IPS-NIHi11 (cell line): ENCODE measurements at regions not wholly inside any gene's neighbourhood (a gene's known extent, or its start where the extent isn't known, plus 50 kb on each side); places are given as distances from the start of the nearest gene placed in this dataset.
"Not testable (repeated sequence)": the region's sequence is repeated elsewhere in the genome, so short reads cannot be mapped to it uniquely, and the experiment has no call there.

Experiments
- DNase-seq: peaks from one replicate; pipeline ENCODE4 v3.0.0; 2012; ENCODE audit warnings: mixed read lengths, low spot score

DNA sequence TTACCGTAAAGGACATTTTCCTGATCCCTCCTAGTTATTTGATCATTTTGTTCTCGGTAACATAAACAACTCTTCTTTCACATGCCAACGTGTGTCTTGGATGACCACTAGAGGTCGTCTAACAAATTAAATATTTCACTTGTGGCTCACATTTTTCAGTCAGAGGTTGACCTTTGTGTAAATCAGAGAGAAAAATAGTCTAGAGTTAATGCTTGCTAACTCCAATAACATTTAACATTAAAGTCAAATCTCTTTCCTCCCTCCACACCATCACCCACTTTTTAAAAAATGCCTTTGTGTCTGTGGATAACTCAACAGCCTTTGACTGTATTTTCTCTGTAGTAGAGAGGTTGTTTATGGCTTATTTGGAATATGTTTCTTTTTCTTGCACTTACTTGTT, 220.5 kb upstream of the B3GALT2 start:
- DNase-seq = peak; percentile 46

DNA sequence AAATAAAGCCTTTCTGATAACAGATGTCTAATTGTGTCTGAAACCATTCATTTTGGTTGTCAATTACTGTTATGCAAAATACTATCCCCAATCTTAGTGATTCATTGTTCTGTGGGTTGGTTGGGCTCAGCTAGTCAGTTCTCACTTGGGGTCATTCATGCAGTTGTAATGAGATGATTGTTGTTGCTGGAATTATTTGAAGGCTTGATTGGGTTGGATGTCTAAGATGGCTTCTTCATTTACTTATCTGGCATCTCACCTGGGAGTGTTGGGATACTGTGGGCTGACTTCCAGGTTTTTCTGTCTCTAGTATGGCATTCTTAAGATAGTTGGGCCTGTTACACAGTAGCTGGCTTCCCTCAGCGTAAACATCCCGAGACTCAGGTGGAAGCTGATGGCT, 217.8 kb upstream of the B3GALT2 start:
- no peak for DNase-seq

DNA sequence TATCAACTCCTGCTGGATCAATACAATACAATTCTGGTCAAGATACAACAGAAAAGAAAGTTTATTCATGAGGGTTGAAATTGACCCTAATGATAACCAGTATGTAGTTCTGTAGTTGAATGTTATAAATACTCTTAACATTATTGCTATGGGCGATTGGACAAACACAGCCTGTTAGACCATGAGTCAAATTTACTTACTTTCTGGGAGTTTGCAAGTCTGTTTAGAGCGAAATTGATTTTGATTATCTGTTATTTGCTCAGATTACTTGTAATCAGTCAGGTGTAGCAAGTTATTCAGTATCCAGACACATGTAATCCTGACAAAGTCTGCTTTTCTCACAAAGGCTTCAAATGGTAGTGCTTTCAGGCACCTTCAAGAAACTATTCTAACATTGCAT, 216.6 kb upstream of the B3GALT2 start:
- no peak for DNase-seq

DNA sequence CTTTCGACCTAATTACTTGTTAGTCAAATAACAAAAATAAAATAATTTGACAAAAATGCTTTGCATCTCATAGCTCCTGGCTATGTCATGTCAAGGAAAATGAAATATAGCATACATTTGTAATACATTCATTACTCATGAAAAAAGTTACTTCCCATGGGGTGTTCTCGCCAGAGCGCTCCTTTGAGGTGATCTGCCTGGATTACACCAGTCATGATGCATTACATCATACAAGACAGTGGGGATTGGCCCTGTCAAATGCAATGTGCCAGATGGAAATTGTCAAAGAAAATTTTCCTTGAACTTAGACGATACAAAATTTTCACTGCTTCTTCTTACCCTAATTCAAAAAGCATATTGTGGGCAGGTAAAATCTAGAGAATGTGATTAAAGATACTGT, 215.6 kb upstream of the B3GALT2 start:
- DNase-seq = no peak

DNA sequence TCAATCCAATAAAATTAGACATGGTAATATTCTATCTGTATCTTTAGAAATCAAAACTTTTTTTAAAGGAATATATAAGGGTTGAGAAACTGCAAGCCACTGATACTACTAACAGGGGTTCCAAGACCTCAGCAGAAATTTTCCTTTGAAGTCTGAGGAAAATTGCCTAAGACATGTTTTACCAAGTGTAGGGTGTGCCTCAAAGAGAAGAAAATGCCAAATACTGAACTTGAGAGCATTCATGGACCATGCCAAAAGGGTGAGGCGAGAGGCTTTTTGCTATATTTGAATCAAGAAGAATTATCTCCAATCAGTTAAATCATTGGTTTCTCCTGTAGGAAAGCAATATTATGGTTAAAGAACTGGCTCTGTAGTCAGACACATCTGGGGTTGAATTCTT, 207.9 kb upstream of the B3GALT2 start:
- no peak for DNase-seq

DNA sequence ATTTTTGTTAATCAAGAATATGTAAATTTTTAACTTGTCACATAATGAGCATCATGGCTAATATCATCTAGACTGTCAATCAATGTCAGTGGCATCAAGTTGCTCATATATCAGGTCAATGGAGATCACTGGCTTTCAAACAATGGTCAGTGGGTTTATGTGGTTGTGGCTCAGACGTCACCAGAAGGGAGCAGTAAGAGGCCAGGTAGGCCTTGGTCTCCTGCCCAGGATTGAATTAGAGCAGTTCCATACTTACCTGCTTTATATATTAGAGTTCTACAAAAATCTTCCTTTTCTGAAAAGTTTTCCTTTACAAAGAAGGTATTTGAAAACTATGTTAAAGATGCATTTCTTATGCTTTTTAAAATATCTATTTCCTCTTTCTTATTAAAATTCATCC, 206.3 kb upstream of the B3GALT2 start:
- peak; percentile 19 for DNase-seq

DNA sequence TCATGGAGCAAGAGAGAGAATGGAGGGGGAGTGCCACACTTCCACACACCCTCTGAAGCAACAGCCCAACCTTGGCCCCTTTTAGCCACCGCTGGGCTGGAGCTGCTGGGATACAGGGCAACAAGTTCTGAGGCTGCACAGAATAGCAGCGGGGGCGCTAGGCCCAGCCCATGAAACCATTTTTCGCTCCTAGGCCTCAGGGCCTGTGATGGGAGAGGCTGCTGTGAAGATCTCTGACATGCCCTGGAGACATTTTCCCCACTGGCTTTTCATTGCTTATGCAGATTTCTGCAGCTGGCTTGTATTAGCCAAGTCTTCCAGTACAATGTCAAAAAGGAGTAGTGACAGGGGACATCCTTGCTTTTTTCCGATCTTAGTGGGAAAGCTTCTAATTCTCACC, 202.3 kb upstream of the B3GALT2 start:
- no peak for DNase-seq

DNA sequence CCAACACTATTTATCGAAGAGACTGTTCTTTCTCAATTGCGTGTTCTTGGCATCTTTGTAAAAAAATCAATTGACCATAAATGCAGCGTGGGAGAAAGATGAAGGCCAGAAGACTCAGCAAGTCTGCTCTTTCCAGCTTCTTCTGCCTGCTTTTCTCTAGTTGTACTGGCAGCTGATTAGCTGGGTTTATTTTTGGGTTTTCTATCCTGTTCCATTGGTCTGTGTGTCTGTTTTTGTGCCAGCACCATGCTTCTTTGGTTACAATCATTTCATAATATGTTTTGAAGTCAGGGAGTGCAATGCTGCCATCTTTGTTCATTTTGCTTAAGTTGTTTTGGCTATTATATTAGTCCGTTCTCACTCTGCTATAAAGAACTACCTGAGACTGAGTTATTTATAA, 201.8 kb upstream of the B3GALT2 start:
- no peak for DNase-seq

DNA sequence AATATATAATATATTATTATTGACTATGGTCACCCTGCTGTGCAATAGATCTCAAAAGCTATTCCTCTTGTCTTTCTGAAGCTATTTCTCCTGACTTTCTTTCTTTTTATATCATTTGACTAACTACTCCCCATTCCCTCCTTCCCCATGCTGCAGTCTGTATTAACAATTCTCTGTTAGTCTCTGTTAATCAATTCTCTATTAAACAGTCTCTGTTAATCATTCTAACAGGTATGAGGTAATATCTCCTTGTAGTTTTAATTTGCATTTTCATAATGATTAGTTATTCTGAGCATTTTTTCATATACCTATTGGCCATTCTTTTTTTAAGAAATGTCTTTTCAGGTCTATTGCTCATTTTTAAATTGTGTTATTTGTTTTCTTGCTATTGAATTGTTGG, 201.0 kb upstream of the B3GALT2 start:
- no peak for DNase-seq

DNA sequence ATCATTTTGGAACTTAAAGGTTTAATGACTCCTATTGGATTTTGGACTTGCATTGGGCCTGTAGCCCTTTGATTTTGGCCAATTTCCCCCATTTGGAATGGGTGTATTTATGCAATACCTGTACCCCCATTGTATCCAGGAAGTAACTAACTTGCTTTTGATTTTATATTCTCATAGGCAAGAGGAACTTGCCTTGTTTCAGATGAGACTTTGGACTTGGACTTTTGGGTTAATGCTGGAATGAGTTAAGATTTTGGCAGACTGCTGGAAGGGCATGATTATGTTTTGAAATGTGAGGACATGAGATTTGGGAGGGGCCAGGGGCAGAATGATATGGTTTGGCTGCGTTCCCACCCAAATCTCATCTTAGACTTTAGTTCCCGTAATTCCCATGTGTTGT, 192.0 kb upstream of the B3GALT2 start:
- DNase-seq = not testable (repeated sequence)

DNA sequence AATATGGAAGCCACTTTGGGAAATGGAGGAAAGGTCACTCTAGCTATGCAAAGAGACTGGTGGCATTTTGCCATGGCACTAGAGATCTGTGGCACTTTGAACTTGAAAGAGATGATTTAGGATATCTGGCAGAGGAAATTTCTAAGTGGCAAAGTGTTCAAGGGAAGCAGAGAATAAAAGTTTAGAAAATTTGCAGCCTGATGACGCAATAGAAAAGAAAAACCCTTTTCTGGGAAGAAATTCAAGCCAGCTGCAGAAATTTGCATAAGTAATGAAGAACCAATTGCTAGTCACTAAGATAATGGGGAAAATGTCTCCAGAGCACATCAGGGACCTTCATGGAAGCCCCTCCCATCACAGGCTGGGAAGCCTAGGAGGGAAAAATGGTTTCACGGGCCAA, 191.1 kb upstream of the B3GALT2 start:
- DNase-seq = no peak

DNA sequence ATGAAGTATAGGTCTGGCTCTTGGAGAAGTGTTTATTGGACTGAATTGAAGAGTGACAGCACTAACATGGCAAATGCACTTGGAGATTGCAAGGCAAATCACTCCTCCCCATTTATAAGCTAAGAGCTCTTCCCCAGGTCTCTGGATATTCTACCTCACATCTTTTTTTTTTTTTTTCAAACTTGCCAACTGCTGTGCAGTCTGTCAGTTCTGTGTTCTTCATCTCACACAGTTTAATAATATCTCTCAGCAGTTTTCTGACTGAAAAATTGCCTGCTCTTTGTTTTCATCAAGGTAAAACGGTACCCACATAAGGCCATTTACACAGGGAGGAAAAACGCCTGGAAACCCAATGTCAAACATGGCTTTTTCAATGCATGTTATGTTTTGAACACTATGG, 186.1 kb upstream of the B3GALT2 start:
- no peak for DNase-seq

DNA sequence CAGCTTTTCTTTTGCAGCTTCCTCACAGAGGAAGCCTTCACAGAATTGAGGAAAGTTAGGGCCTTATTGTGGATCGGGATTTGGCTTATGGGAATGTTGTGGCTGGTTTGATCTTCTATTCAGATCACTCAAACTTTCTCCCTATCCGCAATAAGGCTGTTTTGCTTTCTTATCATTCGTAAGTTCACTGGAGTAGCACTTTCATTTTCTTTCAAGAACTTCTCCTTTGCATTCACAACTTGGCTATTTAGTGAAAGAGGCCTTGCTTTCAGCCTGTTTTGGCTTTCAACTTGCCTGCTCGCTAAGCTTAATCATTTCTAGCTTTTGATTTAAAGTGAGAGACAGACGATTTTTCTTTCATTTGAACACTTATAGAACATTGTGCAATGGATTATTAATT, 181.9 kb upstream of the B3GALT2 start:
- DNase-seq = no peak

DNA sequence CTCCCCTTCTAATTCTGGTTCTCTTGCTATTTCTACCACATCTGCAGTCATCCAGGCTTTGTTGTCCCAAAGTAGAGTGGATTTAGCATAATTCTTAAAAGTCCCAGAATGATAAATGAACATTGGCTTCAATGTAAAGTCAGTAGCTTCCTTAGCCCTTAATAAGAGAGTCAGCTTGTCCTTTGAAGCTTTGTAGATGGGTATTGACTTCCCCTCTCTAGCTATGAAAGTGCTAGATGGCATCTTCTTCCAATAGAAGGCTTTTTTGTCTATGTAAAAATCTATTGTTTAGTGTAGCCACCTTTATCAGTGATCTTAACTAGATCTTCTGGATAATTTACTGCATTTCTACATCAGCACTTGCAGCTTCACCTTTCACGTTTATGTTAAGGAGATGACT, 181.4 kb upstream of the B3GALT2 start:
- no peak for DNase-seq

DNA sequence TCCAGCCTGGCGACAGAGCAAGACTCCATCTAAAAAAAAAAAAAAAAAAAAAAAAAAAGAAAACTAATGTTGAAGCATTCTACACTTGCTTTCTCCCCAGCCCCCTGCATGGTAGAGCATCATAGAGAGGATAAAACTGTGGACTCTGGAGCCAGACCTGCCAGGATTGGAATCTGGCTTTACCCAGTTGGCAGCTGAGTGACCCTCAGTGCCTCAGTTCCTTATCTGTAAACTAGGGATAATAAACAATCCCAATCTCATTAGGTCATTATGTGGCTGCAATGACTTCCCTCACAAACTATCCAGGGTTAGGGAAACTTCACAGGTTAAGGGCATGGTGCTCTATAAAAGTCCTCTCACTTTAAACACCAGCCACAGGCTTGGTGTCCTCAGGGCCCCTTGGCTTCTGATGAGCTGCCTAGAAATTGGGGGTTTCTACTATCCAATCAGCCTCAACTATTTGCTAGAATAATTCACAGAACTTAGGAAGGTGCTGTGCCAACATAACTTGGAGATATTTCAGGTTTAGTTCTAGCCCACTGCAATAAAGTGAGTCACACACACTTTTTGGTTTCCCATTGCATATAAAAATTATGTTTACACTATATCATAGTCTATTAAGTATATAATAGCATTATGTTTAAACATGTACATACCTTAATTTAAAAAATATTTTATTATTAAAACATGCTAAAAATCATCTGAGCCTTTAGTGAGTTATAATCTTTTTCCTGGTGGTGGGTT, 180.5 kb upstream of the B3GALT2 start:
- no peak for DNase-seq

DNA sequence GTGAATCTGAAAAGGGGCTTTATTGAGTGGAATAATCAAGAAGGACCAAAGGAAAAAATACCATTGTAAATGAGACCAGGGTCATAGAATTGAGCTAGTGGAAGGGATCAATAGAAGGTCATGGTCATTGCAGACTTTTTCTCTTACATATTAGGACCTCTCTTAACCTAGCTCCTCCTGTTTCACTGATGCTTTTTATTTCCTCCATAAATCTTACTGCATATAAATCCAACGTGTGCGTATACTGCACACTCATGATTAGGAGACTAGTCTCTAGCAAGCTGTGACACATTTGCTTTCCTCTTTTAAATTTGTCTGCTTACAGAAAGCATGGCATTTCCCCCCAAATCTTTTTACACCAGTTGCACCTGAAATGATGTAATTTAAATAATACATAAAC, 179.6 kb upstream of the B3GALT2 start:
- DNase-seq = no peak

DNA sequence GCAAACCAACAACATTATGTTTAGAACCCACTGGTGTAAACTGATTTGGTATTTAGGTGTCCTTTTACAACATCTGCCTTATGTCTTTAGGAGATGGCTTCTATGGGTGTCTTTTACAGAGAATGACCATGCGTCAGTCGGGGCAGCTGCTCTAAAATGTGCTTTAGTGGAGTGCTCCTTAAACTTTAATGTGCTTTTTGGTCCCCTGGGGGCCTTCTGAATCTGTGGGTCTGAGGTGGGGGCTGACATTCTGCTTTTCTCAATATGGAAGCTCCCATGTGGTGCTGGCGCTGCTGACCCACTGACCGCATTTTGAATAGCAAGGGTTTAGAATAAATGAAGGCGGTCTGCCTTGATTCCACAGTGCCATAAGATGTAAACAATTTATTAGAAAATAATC, 173.2 kb upstream of the B3GALT2 start:
- no peak for DNase-seq

DNA sequence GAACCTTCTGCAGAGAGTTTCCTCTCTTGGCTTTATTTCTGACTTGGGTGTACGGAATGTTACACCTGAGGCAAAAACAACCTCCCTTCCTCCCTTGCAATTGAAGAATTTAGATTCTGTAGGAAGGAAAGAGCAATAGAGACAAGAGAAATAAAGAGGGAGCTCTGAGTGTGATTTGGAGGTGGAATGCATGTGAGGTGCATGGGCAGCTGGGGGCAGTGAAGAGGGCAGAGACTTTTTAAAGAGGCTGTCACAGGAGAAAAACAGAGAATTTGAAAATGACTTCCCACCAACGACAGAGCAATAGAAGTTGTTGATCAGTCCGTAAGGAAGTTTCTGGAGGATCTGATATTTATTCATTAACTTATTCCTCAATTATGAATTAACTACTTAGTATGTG, 172.0 kb upstream of the B3GALT2 start:
- DNase-seq = no peak

DNA sequence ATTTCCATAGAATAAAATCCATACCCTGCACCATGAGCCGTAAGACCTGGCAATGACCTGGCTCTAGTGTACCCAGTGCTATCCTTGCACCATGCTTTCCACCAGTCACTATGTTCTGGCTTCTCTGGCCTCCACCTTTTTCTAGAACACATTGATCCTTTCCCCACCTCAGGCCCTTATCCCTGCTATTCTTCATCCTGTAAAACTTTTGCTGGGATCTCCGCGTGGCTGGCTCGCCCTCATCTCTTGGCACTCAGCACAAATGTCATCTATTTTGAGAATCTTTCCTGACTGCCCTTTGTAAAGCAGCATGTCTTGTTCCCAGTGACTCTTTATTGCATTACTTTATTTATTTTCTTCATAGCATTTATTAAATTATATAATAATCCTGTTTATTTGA, 169.8 kb upstream of the B3GALT2 start:
- no peak for DNase-seq

DNA sequence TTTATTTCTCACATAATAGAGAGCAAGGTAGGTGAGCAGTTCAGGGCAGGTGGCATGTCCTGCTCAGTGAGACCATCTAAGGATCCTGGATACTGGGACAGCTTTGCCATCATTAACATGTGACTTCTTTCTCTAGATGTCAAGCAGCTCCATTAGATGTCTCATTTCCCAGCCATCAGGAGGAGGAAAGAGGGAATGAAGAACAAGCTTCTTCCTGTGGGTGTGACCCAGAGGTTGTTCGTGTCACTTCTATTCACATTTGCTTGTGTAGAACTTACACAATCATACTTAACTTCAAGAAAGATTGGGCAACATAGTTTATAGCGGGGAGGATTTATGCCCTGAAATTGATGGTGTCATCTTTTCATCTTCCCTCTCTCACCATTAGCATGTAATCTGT, 169.2 kb upstream of the B3GALT2 start:
- no peak for DNase-seq

DNA sequence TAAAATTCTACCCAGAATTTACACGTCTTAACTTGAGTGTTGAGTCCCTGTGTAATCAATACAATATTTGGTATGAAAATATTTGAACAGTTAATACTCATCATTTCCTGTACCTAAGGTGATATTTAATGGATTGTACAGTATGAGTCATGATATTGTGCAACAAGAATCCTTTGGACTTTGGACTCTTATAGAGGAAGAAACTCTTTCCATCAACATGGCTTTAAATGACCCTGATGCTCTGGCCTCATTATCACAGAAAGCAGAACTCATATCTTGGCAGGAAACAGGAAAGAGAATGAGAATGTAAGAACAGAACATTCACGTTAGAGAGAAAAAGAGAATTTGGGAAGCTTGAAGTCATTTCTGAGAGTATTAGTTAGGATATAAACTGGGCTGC, 168.8 kb upstream of the B3GALT2 start:
- DNase-seq = no peak

DNA sequence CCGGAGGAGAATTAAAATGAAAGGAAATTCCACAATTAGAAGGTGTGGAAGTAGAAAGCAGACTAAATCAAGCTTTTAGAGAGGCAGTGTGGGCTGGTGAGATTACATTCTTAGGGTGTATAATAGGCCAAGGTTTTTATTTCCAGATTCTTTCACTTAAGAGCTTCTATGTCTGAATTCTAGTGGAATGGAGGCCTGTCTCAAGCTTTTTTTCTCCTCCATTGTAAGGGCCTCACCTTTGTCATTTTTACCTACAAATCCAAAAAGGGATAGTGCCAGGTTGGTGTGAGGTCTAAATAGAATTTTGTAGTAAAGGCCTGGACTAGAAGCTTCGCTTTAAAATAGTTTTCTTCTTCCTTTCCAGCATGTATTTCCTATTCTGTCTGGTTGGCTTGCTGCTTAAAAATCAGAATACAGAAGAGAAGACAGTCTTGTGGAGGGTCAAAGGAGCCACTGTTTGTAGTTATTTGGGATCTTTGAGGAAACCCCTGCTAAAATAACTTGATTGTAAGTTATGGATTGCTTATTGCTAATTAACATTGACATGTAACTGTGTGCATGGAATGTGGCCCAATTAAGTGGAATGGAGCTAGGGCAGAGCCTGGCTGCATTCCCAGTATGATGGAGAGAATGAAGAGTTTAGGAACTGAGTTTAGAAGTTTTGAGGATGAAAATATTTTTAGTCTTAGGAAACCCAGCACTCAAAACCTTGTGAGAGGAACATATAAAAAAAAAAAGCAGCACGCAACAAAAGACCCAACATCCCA, 162.5 kb upstream of the B3GALT2 start:
- DNase-seq = no peak

DNA sequence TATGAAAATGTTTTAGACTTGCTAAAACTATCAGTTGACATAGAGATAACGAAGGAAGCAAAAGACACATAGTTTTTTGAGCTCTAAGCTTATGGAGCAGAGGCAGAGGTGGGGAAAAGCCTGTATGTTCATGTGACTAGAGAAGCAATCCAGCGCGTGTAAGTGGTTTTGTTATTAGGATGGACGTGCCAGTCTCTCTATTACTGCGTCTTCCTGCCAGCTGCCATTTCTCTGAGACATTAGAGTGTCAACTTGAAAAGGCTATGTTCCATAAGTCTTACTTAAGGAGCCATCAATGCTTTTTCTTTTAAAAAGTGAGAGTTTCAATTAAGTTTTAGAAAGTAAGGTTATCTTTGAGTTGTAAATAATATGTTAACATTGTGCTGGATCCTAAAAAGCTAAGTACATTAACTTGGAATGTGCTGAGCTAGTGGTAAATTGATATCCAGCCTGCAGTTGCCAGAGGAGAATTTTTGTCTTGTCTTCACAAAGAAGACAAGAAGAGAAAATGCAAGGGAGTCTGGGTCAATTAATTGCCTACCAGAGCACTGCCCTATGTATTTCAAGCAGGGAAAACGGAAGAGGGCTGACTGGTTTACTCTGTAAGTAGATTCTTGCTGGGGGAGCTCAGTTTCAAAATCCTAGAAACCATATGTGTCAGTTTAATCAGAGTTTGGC, 161.8 kb upstream of the B3GALT2 start:
- no peak for DNase-seq
